GM06990 (cell line): ENCODE measurements at regions not wholly inside any gene's neighbourhood (a gene's known extent, or its start where the extent isn't known, plus 50 kb on each side); places are given as distances from the start of the nearest gene placed in this dataset.

Experiments
- DNase-seq: peaks from one replicate; pipeline ENCODE4 v3.0.0-alpha.2; 2011; ENCODE audit not compliant: insufficient read length; ENCODE audit errors: extremely low read depth
- H3K27me3 ChIP-seq: replicated peaks from 2 replicates; pipeline ENCODE4 v1.6.0; 2011; ENCODE audit warnings: low read length; ENCODE audit not compliant: control insufficient read depth, insufficient read depth
- H3K36me3 ChIP-seq: 2 replicates; pipeline ENCODE4 v1.5.1; 2011; ENCODE audit warnings: low read length; ENCODE audit not compliant: control insufficient read depth, insufficient read depth
- H3K4me3 ChIP-seq: replicated peaks from 2 replicates; pipeline ENCODE4 v1.5.1; 2011; ENCODE audit warnings: low read depth, mild to moderate bottlenecking, control low read depth, low read length
- CTCF ChIP-seq: IDR thresholded peaks from 2 replicates; pipeline ENCODE4 v1.5.1; 2011; ENCODE audit warnings: low read length, control low read depth, mild to moderate bottlenecking, inconsistent platforms; ENCODE audit not compliant: insufficient read depth, poor library complexity, severe bottlenecking

GRCh38 chr2:163407296-163407695 is 328.5 kb downstream of the FIGN start:
- TF ChIP-seq CTCF: no peak
- DNase-seq: no peak
- Histone ChIP-seq H3K27me3 (no peaks in the 10 kb centered on the region), H3K4me3 (no peak overlapping the region), H3K36me3 (no peaks in the 10 kb centered on the region)

- no peak for TF ChIP-seq CTCF
- Histone ChIP-seq H3K4me3 (no peak overlapping the region), H3K36me3 (no peaks in the 10 kb centered on the region), H3K27me3 (no peaks in the 10 kb centered on the region)
- no peak for DNase-seq
Measured at GRCh38 chr2:163405298-163405697, 330.5 kb downstream of the FIGN start.

- no peaks in the 10 kb centered on the region for H3K36me3 ChIP-seq
- H3K27me3 ChIP-seq: no peaks in the 10 kb centered on the region
- TF ChIP-seq CTCF: no peak
- no peak overlapping the region for H3K4me3 ChIP-seq
- no peak for DNase-seq
Measured at GRCh38 chr2:163401481-163401880, 334.3 kb downstream of the FIGN start.

GRCh38 chr2:163397451-163397850 is 338.4 kb downstream of the FIGN start:
- TF ChIP-seq CTCF: no peak
- DNase-seq: no peak

GRCh38 chr2:163395602-163396001 is 340.2 kb downstream of the FIGN start:
- TF ChIP-seq CTCF: no peak
- DNase-seq: no peak
- H3K36me3 ChIP-seq: no peaks in the 10 kb centered on the region
- no peak overlapping the region for H3K4me3 ChIP-seq
- H3K27me3 ChIP-seq: no peaks in the 10 kb centered on the region

More at GRCh38 chr2:163397451-163397850, 338.4 kb downstream of the FIGN start:
- Histone ChIP-seq H3K36me3 (no peaks in the 10 kb centered on the region), H3K4me3 (no peak overlapping the region), H3K27me3 (no peaks in the 10 kb centered on the region)

GRCh38 chr2:163389838-163390237 is 346.0 kb downstream of the FIGN start:
- H3K4me3 ChIP-seq: no peak overlapping the region
- no peaks in the 10 kb centered on the region for H3K36me3 ChIP-seq
- H3K27me3 ChIP-seq: no peaks in the 10 kb centered on the region
- DNase-seq: no peak
- TF ChIP-seq CTCF: no peak
